PC-9 (cell line): ENCODE measurements at regions not wholly inside any gene's neighbourhood (a gene's known extent, or its start where the extent isn't known, plus 50 kb on each side); places are given as distances from the start of the nearest gene placed in this dataset.

Source experiments
- BruUV-seq: library from RNA; stranded (reverse); fragments of 400-500 nt; replicated peaks from 2 replicates; lab custom pipeline; 2021; lab: Mats Ljungman, UMichigan
- CTCF ChIA-PET: fragments of 300-600 bp; sonication (Branson Sonifier 250); formaldehyde crosslinking; loops from one replicate; lab custom pipeline; 2022; ENCODE audit warnings: antibody characterized with exemption; lab: Charles Lee
- POLR2A ChIA-PET: fragments of 300-600 bp; sonication (Branson Sonifier 250); formaldehyde crosslinking; loops from one replicate; lab custom pipeline; 2022; ENCODE audit warnings: antibody characterized with exemption; ENCODE audit not compliant: unreplicated experiment; lab: Charles Lee
- DNase-seq, 2 experiments: peaks; one replicate each; pipeline versions ENCODE4 v3.0.0 to v3.0.0-alpha.2; 2015 to 2022; ENCODE audit warnings: mixed read lengths in 1 of 2
- H2AFZ ChIP-seq: fragments of 200-600 bp; sonication (generic); 2 replicates; pipeline ENCODE4 v1.8.1; 2017; ENCODE audit warnings: antibody characterized with exemption
- H3F3A ChIP-seq: fragments of 200-600 bp; sonication (generic); 2 replicates; pipeline ENCODE4 v1.8.1; 2017; ENCODE audit warnings: antibody characterized with exemption, mild to moderate bottlenecking, low read depth; ENCODE audit not compliant: insufficient read depth
- H3K27ac ChIP-seq: fragments of 200-600 bp; sonication (generic); 2 replicates; pipeline ENCODE4 v1.6.1; 2016; ENCODE audit warnings: mixed run types
- H3K27me3 ChIP-seq: fragments of 200-600 bp; sonication (generic); 2 replicates; pipeline ENCODE4 v1.6.1; 2016; ENCODE audit warnings: low read depth, mixed run types; ENCODE audit not compliant: insufficient read depth
- H3K36me3 ChIP-seq: fragments of 200-600 bp; sonication (generic); 2 replicates; pipeline ENCODE4 v1.6.1; 2016; ENCODE audit warnings: low read depth, mixed run types
- H3K4me1 ChIP-seq: fragments of 200-600 bp; sonication (generic); replicated peaks from 2 replicates; pipeline ENCODE4 v1.6.1; 2016; ENCODE audit warnings: mixed run types; ENCODE audit not compliant: insufficient read depth
- H3K4me2 ChIP-seq: fragments of 200-600 bp; sonication (generic); 2 replicates; pipeline ENCODE4 v1.6.1; 2017; ENCODE audit warnings: mixed run types
- H3K4me3 ChIP-seq: fragments of 200-600 bp; sonication (generic); 2 replicates; pipeline ENCODE4 v1.6.1; 2016; ENCODE audit warnings: mixed run types
- H3K79me2 ChIP-seq: fragments of 200-600 bp; sonication (generic); 2 replicates; pipeline ENCODE4 v1.6.1; 2017; ENCODE audit warnings: low read depth, mixed run types
- H3K9me2 ChIP-seq: fragments of 200-600 bp; sonication (generic); 2 replicates; pipeline ENCODE4 v1.8.1; 2017; ENCODE audit warnings: mild to moderate bottlenecking; ENCODE audit not compliant: insufficient read depth
- H3K9me3 ChIP-seq: fragments of 200-600 bp; sonication (generic); 2 replicates; pipeline ENCODE4 v1.8.1; 2016; ENCODE audit warnings: low read depth; ENCODE audit not compliant: insufficient read depth
- H4K20me1 ChIP-seq: fragments of 200-600 bp; sonication (generic); 2 replicates; pipeline ENCODE4 v1.8.1; 2017; ENCODE audit not compliant: insufficient read depth
- CTCF ChIP-seq: fragments of 200-600 bp; sonication (generic); conservative IDR thresholded peaks from 2 replicates; pipeline ENCODE4 v1.6.1; 2017; ENCODE audit warnings: mixed run types, antibody characterized with exemption, mild to moderate bottlenecking, moderate library complexity
- EZH2 ChIP-seq: fragments of 200-600 bp; sonication (generic); IDR thresholded peaks from 2 replicates; pipeline ENCODE4 v1.8.0; 2017; ENCODE audit warnings: antibody characterized with exemption, low read depth
- intact Hi-C: fragments of 100-400 bp; cut with micrococcal nuclease; formaldehyde crosslinking; loops from one replicate; pipeline ENCODE4 v1.10.0; 2022; ENCODE audit not compliant: unreplicated experiment

- ChIA-PET CTCF (no interaction called here), POLR2A (no interaction called here)
- intact Hi-C loops, result loop anchor here (10.0 kb wide), 1 partner anchor 58 kb away; no protein-coding TSS in a partner anchor
- Histone ChIP-seq H3K79me2 (no peaks in the 10 kb centered on the region), H3K9me2 (0 out of 2 replicates have a peak, but pooled peaks cover 6% of the 10 kb centered on the region), H3K4me3 (no peak overlapping the region), H3K27me3 (no peaks in the 10 kb centered on the region), H3K4me1 (no peaks in the 10 kb centered on the region), H3F3A (no peaks in the 10 kb centered on the region), H3K4me2 (no peak overlapping the region), H3K27ac (no peak overlapping the region), H3K9me3 (no peaks in the 10 kb centered on the region), H2AFZ (no peak overlapping the region), H4K20me1 (no peaks in the 10 kb centered on the region), H3K36me3 (no peaks in the 10 kb centered on the region)
- no peak for DNase-seq
- TF ChIP-seq CTCF (no peak), EZH2 (no peak)
- no TSS peak for BruUV-seq
Observed at GRCh38 chr5:41656597-41656996, 146.2 kb upstream of the PLCXD3 start.

- BruUV-seq, result no TSS peak
- H3F3A ChIP-seq, result no peaks in the 10 kb centered on the region
Observed at GRCh38 chr5:41650131-41650530, 139.7 kb upstream of the PLCXD3 start.

GRCh38 chr5:41649659-41650058 is 139.3 kb upstream of the PLCXD3 start:
- H3K4me3 ChIP-seq, result no peak overlapping the region
- H4K20me1 ChIP-seq, result no peaks in the 10 kb centered on the region
- H2AFZ ChIP-seq, result no peak overlapping the region
- no peak overlapping the region for H3K4me2 ChIP-seq
- H3K4me1 ChIP-seq, result no peaks in the 10 kb centered on the region
- no peaks in the 10 kb centered on the region for H3K79me2 ChIP-seq
- H3K9me3 ChIP-seq, result no peaks in the 10 kb centered on the region
- intact Hi-C loops, result loop anchor here (10.0 kb wide), 1 partner anchor 65 kb away; no protein-coding TSS in a partner anchor
- no peak for DNase-seq
- POLR2A ChIA-PET, result no interaction called here
- H3K9me2 ChIP-seq, result 0 out of 2 replicates have a peak, but pooled peaks cover 6% of the 10 kb centered on the region
- CTCF ChIA-PET, result no interaction called here
- no peaks in the 10 kb centered on the region for H3K27me3 ChIP-seq
- no peak for TF ChIP-seq CTCF
- no peaks in the 10 kb centered on the region for H3F3A ChIP-seq
- no peaks in the 10 kb centered on the region for H3K36me3 ChIP-seq
- BruUV-seq, result no TSS peak
- H3K27ac ChIP-seq, result no peak overlapping the region

More at GRCh38 chr5:41650131-41650530, 139.7 kb upstream of the PLCXD3 start:
- intact Hi-C loops, result loop anchor here (10.0 kb wide), 1 partner anchor 65 kb away; no protein-coding TSS in a partner anchor
- DNase-seq, result no peak
- Histone ChIP-seq H3K9me3 (no peaks in the 10 kb centered on the region), H3K4me1 (no peaks in the 10 kb centered on the region), H3K27ac (no peak overlapping the region), H3K4me2 (no peak overlapping the region), H3K36me3 (no peaks in the 10 kb centered on the region), H3K27me3 (no peaks in the 10 kb centered on the region), H2AFZ (no peak overlapping the region), H3K9me2 (0 out of 2 replicates have a peak, but pooled peaks cover 6% of the 10 kb centered on the region), H3K4me3 (no peak overlapping the region), H3K79me2 (no peaks in the 10 kb centered on the region), H4K20me1 (no peaks in the 10 kb centered on the region)
- ChIA-PET POLR2A (no interaction called here), CTCF (no interaction called here)
- no peak for TF ChIP-seq CTCF
